Right kidney (tissue), 1 donor: ENCODE measurements at regions not wholly inside any gene's neighbourhood (a gene's known extent, or its start where the extent isn't known, plus 50 kb on each side); places are given as distances from the start of the nearest gene placed in this dataset.

Experiments
- DNase-seq: peaks from one replicate; pipeline ENCODE4 v3.0.0-alpha.2; 2016

DNA sequence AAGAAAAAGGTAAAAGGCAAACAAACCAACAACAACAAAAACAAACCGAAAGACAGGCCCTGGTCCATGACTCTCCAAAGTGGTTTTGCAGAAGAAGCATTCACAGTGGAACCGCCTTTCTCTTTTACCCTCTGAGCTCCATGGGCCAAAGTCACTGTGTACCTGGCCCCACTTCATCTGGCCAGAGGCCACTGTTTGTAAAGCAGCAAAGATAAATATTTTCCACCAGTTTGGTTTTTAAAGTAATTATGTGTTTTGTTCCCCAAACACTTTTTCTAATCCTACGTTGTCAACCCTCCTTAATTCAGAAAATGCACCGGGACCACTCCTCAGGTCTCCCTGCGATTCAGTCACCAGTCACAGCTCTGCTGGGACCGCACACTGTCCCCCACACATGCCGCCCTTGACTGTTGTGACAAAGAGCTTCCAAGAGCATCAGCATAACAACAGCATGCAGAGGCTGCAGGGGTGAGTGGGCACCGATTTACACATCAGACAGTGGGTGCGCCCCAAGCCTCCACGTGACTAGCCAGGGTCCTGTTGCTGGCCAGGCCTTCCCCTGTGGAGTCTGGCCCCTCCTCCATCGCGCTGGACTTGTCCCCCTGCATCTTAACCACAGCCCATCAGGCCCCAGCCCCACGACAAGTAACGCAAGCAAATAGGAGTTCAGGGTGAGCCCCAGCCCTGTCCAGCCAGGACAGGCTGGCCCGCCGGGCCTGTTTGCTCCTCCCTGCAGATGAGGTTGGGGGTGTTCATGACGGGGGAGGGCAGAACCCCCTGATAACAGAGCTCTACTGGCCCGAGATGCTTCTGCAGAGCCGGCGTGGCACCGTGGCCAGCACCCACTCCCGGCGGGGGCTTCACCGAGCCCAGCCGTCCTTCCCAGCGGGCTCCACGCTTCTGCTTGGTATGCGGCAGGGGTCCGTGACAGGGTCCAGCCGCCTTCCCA is 65.2 kb upstream of the DIO3 start:
- DNase-seq, result no peak

GRCh38 chr14:101496776-101497683 is 64.3 kb upstream of the DIO3 start:
- no peak for DNase-seq

DNA sequence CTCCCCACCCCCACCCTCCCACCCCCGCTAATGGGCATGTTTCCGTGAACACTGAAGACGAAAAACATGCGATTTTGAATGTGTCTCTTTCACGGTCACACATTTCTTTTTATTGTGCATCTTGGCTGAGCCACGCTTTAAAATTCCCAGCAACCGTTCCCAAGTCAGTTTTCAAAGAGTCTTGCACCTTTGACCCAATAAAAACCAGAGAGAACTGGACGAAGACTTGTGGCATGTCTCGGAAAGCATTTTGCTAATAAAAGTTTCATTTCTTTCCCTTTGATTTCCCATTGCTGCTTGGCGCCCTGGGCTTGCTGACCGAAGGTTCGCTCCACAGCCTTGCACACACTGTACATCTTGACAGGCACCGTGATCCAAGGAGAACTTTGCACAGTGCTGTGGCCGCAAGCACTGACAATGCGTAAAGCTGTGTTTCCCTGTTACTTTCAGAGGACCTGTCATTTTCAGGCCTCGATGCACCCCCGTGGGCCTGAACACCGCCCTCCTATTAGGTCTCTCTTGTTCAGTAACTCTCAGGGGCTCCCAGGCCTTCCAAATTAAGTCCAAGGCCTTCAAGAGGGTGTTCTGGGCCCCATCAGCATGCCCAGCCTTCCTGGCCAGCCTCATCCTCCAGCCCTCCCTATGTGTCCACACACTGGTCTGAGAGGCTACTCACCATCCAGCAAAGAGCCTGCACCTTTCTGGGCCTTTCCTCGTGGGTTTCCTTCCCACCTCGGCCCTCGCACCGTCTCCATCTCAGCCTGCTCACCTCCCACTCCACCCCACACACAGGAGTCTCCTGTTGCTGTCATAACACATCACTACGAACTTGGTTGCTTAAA is 63.4 kb upstream of the DIO3 start:
- no peak for DNase-seq

DNA sequence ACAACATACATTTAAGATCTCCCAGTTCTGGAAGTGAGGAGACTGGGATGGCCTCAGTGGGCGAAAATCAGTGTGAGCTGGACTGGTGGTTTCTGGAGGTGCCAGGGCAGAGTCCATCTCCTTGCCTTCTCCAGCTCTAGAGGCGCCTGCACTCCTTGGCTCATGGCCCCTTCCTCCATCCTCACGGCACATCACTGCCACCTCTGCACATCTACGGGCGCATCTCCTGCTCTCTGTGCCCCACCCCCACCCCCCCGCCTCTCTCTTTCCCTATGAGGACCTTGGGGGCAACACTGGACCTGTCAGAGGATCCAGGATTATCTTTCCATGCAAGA is 62.8 kb upstream of the DIO3 start:
- DNase-seq, result no peak

DNA sequence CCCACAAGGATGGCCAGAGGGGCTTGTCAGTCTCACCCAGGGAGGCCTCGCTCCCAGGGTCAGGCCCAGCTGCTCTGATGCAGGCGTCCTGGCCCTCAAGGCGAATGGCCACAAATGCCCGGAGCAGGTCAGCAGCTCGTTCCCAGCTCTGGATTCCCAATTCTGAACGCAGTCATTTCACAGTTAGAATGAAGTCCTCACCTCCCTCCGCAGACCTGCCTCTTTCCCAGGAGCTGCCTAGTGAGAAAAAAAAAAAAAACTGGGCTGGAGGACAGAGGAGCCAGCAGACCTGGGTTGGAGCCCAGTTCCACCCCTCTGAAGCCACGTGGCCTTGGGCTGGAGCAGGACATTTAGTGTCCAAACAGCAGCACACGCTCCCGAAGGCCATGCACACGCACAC is 62.2 kb upstream of the DIO3 start:
- DNase-seq, result no peak

DNA sequence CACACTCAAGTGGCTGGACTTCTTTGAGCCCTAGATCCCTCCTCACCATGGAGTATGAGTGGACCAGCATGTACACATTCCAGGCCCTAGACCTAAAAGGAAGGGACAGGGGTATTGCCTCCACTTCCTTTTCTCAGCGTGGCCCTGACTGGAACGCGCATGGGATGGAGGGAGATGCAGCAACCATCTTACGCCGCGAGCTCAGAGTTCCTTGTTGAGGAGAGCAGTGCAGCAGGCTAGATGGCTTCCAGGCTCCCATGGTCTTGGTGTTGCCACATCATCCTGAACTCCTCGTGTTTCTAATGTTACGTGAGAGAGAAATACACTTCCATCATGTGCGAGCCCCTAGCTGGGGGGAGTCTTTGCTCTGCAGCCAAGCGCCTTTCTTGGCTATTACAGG is 61.8 kb upstream of the DIO3 start:
- DNase-seq, result no peak

DNA sequence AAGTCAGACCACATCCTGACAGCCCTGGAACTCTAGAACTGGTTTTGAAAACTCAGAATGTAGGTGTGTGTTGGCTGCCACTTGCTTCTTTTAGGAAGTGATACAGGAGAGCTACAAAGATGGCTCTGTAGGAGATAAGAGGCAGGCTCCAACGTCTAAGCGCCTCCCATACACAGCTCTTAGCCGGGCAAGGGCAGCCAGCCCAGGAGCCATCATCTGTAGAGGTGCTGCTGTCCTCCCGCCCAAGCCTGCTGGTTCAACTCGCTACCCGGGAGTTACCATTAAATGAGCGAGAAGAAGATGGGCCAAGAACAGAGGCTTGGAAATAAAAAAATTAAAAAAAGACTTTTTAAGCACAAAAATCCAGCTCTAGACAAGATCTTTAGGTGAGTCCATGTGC is 61.2 kb upstream of the DIO3 start:
- no peak for DNase-seq

- no peak for DNase-seq
These were observed 60.6 kb upstream of the DIO3 start for GRCh38 chr14:101500681-101501080.

- no peak for DNase-seq
These were observed 60.0 kb upstream of the DIO3 start for GRCh38 chr14:101501341-101501740.

- DNase-seq, result no peak
These were observed 59.3 kb upstream of the DIO3 start for GRCh38 chr14:101501858-101502615.

DNA sequence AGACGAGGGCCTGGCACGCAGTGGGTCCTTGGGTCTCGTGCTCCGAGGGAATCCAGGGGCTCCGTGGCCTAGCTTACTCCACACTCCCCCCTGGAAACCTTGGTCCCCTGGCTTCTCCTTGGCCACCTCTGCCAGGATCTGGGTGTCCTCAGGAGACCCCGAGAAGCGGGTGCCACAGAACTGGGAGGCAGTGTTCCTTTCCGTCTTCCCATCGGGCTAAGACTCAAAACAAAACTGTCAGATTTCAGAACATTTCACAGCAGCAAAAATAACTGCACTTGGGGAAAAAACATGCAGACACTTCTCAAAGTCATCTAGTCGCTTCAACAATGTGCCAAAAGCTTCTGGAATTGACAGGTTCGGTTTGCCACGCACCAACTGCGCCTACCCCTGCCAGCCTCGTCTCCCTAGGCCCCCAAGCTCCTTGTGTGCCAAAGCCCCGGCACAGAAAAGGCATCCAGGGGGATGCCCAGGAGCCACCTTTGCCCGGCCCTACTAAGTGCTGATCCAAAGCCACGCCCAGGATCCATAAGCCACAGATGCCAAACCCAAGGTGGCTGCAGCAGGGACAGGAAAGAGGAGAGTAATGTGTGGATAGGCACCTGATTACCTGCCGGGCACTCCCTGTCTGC is 58.4 kb upstream of the DIO3 start:
- no peak for DNase-seq

- no peak for DNase-seq
These were observed 57.7 kb upstream of the DIO3 start for GRCh38 chr14:101503431-101504095.

DNA sequence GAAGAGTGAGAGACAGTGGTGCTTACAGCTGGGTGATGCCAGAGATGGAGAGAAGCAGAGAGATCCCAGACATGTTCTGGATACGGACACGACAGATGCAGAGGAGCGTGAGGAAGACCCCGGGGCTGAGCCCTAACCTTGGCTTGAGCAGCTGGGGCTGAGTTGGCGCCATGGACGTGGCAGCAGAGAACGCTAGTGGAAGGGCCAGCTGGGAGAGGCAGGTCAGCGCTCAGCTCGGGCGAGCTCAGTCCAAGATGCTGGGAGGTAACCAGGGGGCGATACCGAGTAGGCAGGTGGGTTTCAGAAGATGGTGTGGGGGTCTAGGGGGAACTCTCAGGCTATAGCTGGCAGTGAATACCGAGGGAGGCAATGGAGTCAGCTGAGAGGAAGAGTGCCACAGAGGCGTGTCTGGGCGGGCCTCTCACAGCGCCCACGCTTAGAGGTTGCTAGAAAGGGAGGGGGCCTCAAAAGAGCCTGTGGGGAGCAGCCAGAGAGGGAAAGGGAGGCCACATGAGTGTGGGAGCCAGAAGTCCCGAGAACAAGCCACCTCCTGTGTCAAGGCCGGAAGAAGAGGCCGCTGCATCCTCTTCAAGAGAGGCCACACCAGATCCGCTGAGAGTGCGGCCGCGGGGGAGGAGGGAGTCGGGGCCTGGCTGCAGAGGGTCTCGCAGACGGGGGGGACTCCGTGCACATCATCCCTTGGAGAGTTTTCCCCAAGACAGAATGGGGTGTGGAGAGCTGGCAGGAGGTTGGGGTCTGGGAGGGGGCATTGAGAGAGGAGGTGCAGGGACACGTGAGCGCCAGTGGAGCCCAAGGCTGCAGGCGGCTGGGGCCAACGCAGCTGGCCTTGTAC is 57.0 kb upstream of the DIO3 start:
- DNase-seq, result no peak

GRCh38 chr14:101505236-101505970 is 55.9 kb upstream of the DIO3 start:
- DNase-seq, result no peak

- no peak for DNase-seq
These were observed 54.9 kb upstream of the DIO3 start for GRCh38 chr14:101506211-101506925.

- DNase-seq, result no peak
These were observed 54.1 kb upstream of the DIO3 start for GRCh38 chr14:101506926-101507835.

DNA sequence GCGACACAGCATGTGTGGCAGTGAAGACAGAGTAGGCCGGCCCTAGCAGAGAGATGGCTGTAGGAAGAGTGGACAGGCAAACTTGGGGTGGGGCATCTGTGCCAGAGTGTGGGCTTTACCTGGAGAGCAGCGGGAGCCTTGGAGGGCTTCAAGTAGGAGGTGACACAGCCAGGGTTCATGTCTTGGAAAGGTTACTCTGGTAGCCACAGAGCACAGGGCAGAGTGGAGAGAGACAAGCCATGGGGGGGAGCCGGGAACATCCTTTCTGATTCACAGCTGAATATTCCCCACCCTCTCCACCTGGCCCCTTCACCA is 53.5 kb upstream of the DIO3 start:
- DNase-seq, result no peak
